Ishikawa (cell line): ENCODE measurements at regions not wholly inside any gene's neighbourhood (a gene's known extent, or its start where the extent isn't known, plus 50 kb on each side); places are given as distances from the start of the nearest gene placed in this dataset.

Experiments
- RAD21 ChIP-seq: IDR thresholded peaks from 2 replicates; pipeline ENCODE4 v1.6.1; 2012; ENCODE audit warnings: low read depth
- REST ChIP-seq: IDR thresholded peaks from 2 replicates; pipeline ENCODE4 v1.6.1; 2012; ENCODE audit warnings: low read depth, mild to moderate bottlenecking
- TAF1 ChIP-seq: IDR thresholded peaks from 2 replicates; pipeline ENCODE4 v1.6.1; 2012; ENCODE audit warnings: low read depth, mild to moderate bottlenecking
- TEAD4 ChIP-seq: IDR thresholded peaks from 2 replicates; pipeline ENCODE4 v1.6.1; 2012
- TF ChIP-seq, protein P1 (sequence below): IDR thresholded peaks from 2 replicates; pipeline ENCODE4 v1.6.1; 2012

DNA sequence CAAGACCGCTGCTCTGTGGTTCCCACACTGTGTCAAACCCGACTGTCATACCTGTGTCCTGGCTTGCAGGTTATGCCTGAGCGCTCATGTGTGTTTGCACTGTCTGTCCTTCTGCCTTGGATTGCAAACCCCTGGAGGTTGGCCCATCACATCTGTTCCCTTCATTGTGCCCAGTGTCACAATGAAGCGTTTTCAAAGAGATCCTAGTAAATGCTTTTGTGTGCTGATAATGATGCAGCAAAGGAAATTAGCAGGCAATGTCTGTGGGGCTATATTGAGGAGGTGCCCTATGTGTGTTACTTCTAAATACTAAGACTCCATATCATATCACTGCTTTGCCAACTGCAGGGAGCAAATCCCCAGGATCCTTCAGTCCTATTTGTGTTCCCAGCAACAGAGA lies 424.4 kb upstream of the NFIA start:
- TF ChIP-seq RAD21 = no peak
- TF ChIP-seq, protein P1, sequence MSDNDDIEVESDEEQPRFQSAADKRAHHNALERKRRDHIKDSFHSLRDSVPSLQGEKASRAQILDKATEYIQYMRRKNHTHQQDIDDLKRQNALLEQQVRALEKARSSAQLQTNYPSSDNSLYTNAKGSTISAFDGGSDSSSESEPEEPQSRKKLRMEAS = no peak
- no peak for TF ChIP-seq REST
- TF ChIP-seq TAF1 = no peak
- no peak for TF ChIP-seq TEAD4
